ENCODE measurements at regions not wholly inside any gene's neighbourhood (a gene's known extent, or its start where the extent isn't known, plus 50 kb on each side); places are given as distances from the start of the nearest gene placed in this dataset.
"Not testable (repeated sequence)": the region's sequence is repeated elsewhere in the genome, so short reads cannot be mapped to it uniquely, and the experiment has no call there.

DNA sequence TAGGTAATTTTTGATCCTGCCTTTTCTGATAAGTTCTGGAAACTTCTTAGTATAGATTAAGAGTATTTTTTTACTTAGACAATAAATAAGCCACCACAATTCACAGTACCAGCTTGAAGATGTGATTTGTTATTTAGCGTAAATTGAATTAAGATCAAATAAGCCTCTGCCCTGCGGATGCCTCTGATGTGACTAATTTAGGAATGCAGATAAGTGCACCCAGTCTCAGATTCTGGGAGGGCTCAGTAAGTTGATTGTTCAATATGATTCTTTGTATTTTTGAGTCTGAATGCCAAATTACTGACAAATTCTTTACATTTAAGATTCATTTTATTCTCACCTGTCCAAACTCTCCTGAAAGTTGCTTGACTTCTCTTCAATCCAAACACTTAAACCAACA, 147.5 kb downstream of the THBS2 start:
- no peak overlapping the region for H3K4me3 ChIP-seq (ENCODE audit: low read length)
- TF ChIP-seq, protein P1, sequence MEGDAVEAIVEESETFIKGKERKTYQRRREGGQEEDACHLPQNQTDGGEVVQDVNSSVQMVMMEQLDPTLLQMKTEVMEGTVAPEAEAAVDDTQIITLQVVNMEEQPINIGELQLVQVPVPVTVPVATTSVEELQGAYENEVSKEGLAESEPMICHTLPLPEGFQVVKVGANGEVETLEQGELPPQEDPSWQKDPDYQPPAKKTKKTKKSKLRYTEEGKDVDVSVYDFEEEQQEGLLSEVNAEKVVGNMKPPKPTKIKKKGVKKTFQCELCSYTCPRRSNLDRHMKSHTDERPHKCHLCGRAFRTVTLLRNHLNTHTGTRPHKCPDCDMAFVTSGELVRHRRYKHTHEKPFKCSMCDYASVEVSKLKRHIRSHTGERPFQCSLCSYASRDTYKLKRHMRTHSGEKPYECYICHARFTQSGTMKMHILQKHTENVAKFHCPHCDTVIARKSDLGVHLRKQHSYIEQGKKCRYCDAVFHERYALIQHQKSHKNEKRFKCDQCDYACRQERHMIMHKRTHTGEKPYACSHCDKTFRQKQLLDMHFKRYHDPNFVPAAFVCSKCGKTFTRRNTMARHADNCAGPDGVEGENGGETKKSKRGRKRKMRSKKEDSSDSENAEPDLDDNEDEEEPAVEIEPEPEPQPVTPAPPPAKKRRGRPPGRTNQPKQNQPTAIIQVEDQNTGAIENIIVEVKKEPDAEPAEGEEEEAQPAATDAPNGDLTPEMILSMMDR (conservative IDR thresholded peaks at IDR 0.05; ENCODE audit: low read depth, low read length) = no peak
- no peak for DNase-seq (ENCODE audit: low read depth)

DNA sequence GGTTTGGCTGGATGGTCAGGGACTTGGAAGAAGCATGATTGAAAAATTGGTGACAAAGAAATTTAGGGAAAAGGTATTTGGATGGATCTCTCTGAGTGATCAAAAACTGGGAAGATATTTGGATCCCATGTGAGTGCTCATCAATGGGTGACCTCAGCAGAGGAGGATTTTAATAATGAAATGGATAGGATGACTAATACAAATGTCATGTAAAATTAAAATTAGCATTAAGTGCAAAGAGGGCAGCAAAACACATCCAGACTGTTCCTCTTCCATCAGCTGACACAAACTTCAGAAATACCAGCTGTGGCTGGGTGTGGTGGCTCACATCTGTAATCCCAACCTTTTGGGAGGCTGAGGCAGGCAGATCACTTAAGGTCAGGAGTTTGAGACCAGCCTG, 151.7 kb downstream of the THBS2 start:
- no peak for DNase-seq (ENCODE audit: low read depth)
- no peak overlapping the region for H3K4me3 ChIP-seq (ENCODE audit: low read length)
- TF ChIP-seq, protein P1 (conservative IDR thresholded peaks at IDR 0.05; ENCODE audit: low read depth, low read length) = no peak

DNA sequence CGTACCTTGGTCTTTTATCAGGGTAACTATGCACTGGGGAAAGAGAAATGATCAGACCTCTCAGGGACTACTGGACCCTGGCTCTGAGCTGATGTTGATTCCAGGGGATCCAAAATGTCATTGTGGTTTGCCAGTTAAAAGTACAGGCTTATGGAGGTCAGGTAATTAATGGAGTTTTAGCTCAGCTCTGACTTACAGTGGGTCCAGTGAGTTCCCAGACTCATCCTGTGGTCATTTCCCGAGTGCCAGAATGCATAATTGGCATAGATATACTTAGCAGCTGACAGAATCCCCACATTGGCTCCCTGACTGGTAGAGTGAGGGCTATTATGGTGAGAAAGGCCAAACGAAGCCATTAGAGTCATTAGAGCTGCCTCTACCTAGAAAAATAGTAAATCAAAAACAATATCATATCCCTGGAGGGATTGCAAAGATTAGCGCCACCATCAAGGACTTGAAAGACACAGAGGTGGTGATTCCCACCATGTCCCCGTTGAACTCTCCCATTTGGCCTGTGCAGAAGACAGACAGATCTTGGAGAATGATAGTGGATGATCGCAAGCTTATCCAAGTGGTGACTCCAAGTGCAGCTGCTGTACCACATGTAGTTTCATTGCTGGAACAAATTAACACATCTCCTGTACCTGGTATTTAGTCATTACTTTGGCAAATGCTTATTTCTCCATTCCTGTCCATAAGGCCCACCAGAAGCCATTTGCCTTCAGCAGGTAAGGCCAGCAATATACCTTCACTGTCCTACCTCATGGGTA, 152.4 kb downstream of the THBS2 start:
- DNase-seq (ENCODE audit: low read depth) = no peak
- TF ChIP-seq, protein P1 (conservative IDR thresholded peaks at IDR 0.05; ENCODE audit: low read depth, low read length) = no peak
- no peak overlapping the region for H3K4me3 ChIP-seq (ENCODE audit: low read length)

DNA sequence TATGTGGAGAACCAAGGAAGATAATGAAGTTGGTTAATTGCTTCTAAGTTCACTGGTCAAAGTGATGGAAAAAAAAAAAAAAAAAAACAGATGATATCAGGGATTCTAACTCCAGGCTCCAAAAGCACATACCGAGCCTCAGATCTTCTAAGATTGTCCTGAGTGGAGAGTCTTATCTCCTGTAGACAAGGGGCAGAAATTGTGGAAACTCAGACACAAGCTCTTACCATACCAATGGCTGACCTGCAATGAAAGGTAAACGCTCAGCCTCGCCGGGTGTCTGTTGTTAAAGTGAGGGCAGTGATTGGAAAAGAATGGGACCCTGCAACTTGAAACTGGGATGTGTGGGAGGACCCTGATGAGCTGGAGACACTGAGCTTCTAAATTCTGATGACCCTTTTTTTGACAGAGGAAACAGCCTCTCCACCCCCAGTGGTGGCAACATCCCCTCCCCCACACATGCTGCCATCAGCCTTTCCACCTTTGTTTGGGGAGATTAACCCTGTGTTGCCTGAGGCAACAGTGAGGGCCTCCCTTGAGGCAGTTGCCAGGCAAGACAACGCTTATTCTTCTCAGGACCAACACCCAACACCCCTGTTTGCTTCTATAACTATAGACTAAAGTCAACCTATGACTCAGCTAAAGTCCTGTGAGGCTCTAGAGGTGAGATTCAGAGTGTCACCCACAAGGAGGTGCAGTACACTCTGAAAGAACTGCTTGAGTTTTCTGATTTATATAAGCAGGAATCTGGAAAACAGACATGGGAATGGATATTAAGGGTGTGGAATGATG, 154.0 kb downstream of the THBS2 start:
- DNase-seq (ENCODE audit: low read depth) = no peak
- TF ChIP-seq, protein P1 (conservative IDR thresholded peaks at IDR 0.05; ENCODE audit: low read depth, low read length) = peak; percentile 50
- no peak overlapping the region for H3K4me3 ChIP-seq (ENCODE audit: low read length)

DNA sequence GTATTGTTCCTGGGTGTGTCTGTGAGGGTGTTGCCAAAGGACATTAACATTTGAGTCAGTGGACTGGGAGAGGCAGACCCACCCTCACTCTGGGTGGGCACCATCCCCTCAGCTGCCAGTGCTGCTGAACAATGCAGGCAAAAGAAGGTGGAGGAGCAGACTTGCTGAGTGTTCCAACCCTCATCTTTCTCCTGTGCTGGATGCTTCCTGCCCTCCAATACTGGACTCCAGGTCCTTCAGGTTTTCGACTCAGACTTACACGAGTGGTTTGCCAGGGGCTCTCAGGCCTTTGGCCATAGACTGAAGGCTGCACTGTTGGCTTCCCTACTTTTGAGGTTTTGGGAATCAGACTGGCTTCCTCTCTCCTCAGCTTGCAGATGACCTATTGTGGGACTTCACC, 155.0 kb downstream of the THBS2 start:
- not testable (repeated sequence) for DNase-seq (ENCODE audit: low read depth); H3K4me3 ChIP-seq (ENCODE audit: low read length)

DNA sequence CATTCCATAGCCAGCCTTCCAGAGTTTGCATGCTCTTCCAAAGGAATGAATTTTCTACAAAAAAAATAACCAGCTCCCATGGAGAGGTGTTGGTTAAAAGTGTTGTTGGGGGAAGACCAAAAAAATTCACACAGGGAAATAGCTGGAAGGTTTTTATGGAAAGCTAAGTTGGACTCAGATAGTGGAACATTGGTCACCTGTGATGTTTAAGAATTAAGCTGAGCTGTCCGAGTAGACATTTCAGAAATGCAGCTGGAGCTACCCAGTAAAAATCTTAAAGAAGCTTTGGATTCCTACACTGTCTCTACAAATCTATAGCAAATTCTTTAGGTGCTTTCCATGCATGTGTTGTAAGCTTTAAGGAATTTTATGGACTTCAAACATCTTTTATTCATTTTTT, 155.5 kb downstream of the THBS2 start:
- TF ChIP-seq, protein P1 (conservative IDR thresholded peaks at IDR 0.05; ENCODE audit: low read depth, low read length) = no peak
- no peak overlapping the region for H3K4me3 ChIP-seq (ENCODE audit: low read length)
- no peak for DNase-seq (ENCODE audit: low read depth)

DNA sequence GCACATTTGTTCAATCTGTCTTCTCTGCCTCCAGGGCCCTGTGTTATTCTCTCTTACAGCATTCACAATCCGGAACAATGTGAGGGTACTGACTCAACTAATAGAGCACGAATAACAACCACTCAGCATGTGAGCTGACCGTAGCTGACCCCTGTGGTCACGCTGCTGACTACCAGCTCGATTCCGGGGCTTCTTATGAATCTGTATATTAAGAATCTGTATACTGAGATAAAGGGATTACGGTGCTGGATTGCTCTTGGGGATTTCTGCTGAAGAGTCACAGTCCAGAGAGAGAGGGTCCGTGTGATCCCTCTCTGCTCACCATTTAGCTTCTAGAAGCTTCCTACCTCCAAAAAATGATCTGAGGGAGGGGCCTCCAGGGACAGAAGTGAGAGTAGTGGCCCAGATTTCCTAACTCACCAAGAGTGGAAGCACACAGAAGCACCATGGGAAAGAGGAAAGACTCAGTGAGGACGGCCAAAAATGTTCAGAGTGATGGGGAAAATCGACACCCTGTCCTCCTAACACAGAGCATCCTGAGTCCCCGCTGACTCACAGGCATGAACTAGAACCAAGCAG, 156.2 kb downstream of the THBS2 start:
- TF ChIP-seq, protein P1 (conservative IDR thresholded peaks at IDR 0.05; ENCODE audit: low read depth, low read length) = no peak
- no peak overlapping the region for H3K4me3 ChIP-seq (ENCODE audit: low read length)
- DNase-seq (ENCODE audit: low read depth) = peak; percentile 98

All from retinal pigment epithelial cell (primary cell).